H1 (cell line): ENCODE measurements at regions not wholly inside any gene's neighbourhood (a gene's known extent, or its start where the extent isn't known, plus 50 kb on each side); places are given as distances from the start of the nearest gene placed in this dataset.

Experiments
- ASH2L ChIP-seq: fragments of 200-600, 300-600 bp; sonication (generic); IDR thresholded peaks from one replicate; pipeline ENCODE4 v1.7.1; 2017; ENCODE audit warnings: low read length
- CTCF ChIP-seq, 3 experiments: IDR thresholded peaks; 1 replicate in 2 of 3; 2 replicates in 1 of 3; pipeline versions ENCODE4 v1.5.1 to v1.6.1; 2011; ENCODE audit warnings: low read length in 3 of 3, mild to moderate bottlenecking in 3 of 3, inconsistent platforms in 2 of 3, low read depth in 1 of 3, moderate library complexity in 1 of 3; ENCODE audit not compliant: insufficient read depth in 1 of 3; ENCODE audit errors: control extremely low read depth in 1 of 3
- E2F6 ChIP-seq: IDR thresholded peaks from 2 replicates; pipeline ENCODE4 v1.6.1; 2012; ENCODE audit warnings: inconsistent platforms
- EZH2 ChIP-seq: fragments of 200-600 bp; sonication (generic); IDR thresholded peaks from 2 replicates; pipeline ENCODE4 v1.7.1; 2012; ENCODE audit warnings: low read depth, mild to moderate bottlenecking, moderate library complexity, low read length, inconsistent platforms; ENCODE audit not compliant: severe bottlenecking
- HDAC6 ChIP-seq: IDR thresholded peaks from one replicate; pipeline ENCODE4 v1.7.1; 2012; ENCODE audit warnings: low read depth, mild to moderate bottlenecking, inconsistent platforms, low read length, moderate library complexity
- POLR2A ChIP-seq, 2 experiments: IDR thresholded peaks; 1 replicate in 1 of 2; 2 replicates in 1 of 2; pipeline ENCODE4 v1.6.1; 2011; ENCODE audit warnings: low read depth in 2 of 2, low read length in 2 of 2, mild to moderate bottlenecking in 2 of 2; ENCODE audit errors: control extremely low read depth in 1 of 2
- POLR2AphosphoS5 ChIP-seq: IDR thresholded peaks from 2 replicates; pipeline ENCODE4 v1.6.1; 2011; ENCODE audit warnings: low read depth, low read length
- TAF1 ChIP-seq: IDR thresholded peaks from 2 replicates; pipeline ENCODE4 v1.6.1; 2011; ENCODE audit warnings: mild to moderate bottlenecking, low read depth, low read length

DNA sequence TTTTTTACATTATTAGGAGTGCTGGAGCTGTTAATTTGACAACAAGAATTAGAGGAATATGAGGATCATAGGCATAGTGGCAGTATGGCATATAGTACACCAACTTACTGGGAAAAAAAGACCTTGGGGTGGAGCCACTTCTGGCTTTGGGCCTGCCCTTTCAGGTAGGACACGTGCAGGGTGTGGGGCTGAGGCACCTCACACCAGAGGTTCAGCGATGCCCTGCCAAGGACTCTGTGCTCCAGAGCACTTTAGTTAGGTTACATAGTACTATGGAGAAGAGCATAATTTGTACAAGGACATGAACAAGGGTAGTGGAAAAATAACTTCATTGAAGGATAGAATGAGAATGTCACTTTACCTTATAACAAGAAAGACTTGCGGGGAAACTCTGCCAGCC, 77.1 kb upstream of the CD302 start:
- TF ChIP-seq POLR2AphosphoS5 (no peak), POLR2A (IDR thresholded peaks at IDR 0.05; ENCODE audit: control extremely low read depth in 1 of 2, low read depth in 2 of 2, low read length in 2 of 2) (no peak), HDAC6 (no peak), EZH2 (no peak), CTCF (IDR thresholded peaks at IDR 0.05; ENCODE audit: control extremely low read depth in 1 of 3, insufficient read depth in 1 of 3, low read depth in 1 of 3, low read length in 3 of 3) (no peak), ASH2L (no peak), TAF1 (no peak), E2F6 (no peak)
